ENCODE measurements at regions not wholly inside any gene's neighbourhood (a gene's known extent, or its start where the extent isn't known, plus 50 kb on each side); places are given as distances from the start of the nearest gene placed in this dataset.
"Not testable (repeated sequence)": the region's sequence is repeated elsewhere in the genome, so short reads cannot be mapped to it uniquely, and the experiment has no call there.

DNA sequence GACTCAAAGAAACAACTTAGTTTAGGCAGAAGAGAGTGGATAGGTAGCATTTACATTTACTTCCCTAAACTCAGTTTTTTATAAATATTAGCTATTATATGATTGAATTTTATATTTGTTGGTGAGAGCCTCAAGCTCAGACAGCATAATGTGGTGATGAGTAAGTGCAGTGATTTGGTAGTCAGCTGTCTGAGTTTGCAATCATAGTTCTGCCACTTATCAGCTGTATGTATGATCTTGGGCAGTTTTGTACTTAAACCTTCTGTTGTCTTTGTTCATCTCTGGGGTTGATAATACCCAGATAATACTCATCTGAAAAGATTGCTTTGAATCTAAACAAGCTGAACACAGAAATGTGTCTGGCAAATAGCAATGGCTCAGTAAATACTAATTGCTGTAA is 108.8 kb downstream of the ANXA1 start:
- Histone ChIP-seq H3K9me3 (ENCODE audit: control insufficient read depth, insufficient read depth, low read length) (no peaks in the 10 kb centered on the region; the same call in 1 of the 2 replicates), H3K4me3 (ENCODE audit: low read depth, low read length) (no peak overlapping the region), H3K36me3 (ENCODE audit: control insufficient read depth, insufficient read depth, low read length) (no peaks in the 10 kb centered on the region), H3K4me1 (ENCODE audit: control insufficient read depth, insufficient read depth, low read length) (no peaks in the 10 kb centered on the region), H3K9ac (ENCODE audit: low read depth, low read length) (no peak overlapping the region), H3K27ac (ENCODE audit: low read depth, low read length) (no peak overlapping the region), H3K27me3 (ENCODE audit: control insufficient read depth, insufficient read depth, low read length) (no peaks in the 10 kb centered on the region)

GRCh38 chr9:73264631-73265030 is 113.0 kb downstream of the ANXA1 start:
- Histone ChIP-seq H3K9me3 (ENCODE audit: control insufficient read depth, insufficient read depth, low read length) (peaks cover 6% of the 10 kb centered on the region; the same call in 1 of the 2 replicates), H3K4me3 (ENCODE audit: low read depth, low read length) (no peak overlapping the region), H3K4me1 (ENCODE audit: control insufficient read depth, insufficient read depth, low read length) (peaks cover 7% of the 10 kb centered on the region), H3K36me3 (ENCODE audit: control insufficient read depth, insufficient read depth, low read length) (no peaks in the 10 kb centered on the region), H3K27me3 (ENCODE audit: control insufficient read depth, insufficient read depth, low read length) (no peaks in the 10 kb centered on the region), H3K9ac (ENCODE audit: low read depth, low read length) (no peak overlapping the region), H3K27ac (ENCODE audit: low read depth, low read length) (no peak overlapping the region)

DNA sequence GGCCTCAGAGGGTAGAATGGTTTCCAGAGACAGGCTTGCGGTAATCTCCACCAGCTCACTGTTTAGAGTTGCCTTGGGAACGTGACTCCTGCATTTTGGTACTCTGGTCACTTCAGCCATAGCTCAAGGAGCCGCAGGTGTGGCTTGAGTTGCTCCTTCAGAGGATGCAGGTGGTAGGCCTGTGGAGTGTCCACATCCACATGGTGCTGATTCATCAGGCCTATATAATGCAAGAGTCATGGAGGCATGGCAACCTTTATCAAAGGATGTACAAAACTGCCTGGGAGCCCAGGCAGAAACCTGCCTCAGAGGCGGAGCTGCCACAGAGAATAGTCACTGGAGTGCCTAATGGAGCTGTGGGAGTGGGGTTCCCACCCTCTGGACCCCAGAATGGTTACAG is 114.2 kb downstream of the ANXA1 start:
- Histone ChIP-seq H3K4me1 (ENCODE audit: control insufficient read depth, insufficient read depth, low read length) (peaks cover 9% of the 10 kb centered on the region), H3K9me3 (ENCODE audit: control insufficient read depth, insufficient read depth, low read length) (peaks cover 6% of the 10 kb centered on the region; the same call in 1 of the 2 replicates), H3K27me3 (ENCODE audit: control insufficient read depth, insufficient read depth, low read length) (no peaks in the 10 kb centered on the region), H3K9ac (ENCODE audit: low read depth, low read length) (no peak overlapping the region), H3K4me3 (ENCODE audit: low read depth, low read length) (no peak overlapping the region), H3K27ac (ENCODE audit: low read depth, low read length) (no peak overlapping the region), H3K36me3 (ENCODE audit: control insufficient read depth, insufficient read depth, low read length) (no peaks in the 10 kb centered on the region)

DNA sequence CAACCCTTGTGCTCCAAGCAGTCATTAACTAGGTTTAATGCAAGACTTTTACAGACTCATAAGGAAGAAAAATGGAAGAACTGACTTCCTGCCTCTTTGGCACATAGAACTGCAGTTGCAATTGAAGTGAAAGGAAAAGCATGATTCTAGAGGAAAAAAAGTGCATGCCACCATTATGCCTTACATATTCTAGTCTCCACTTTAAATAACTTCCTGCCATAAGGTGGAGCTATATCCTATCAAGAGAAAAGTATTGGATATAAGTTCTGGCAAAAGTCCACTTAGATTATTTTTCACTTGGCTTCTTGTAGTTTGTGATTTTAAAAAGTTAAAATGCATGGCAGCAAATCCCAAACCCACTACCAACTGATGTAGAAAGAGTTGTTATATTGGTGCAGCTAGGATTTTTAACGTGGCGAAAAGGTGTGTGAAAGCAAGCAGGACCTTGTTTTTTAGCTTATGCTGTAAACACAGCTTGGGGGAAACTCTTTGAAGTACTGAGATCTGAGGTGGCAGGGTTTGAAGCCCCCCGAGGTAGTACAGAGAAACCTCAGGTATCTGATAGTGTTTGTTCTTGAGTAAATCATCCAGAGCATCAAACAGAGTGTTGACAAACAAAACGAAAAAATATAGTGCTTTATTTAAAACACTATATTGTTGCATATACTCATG is 117.9 kb downstream of the ANXA1 start:
- peaks cover 6% of the 10 kb centered on the region; the same call in 1 of the 2 replicates for H3K9me3 ChIP-seq (ENCODE audit: control insufficient read depth, insufficient read depth, low read length)
- no peak overlapping the region for H3K4me3 ChIP-seq (ENCODE audit: low read depth, low read length)
- no peaks in the 10 kb centered on the region for H3K36me3 ChIP-seq (ENCODE audit: control insufficient read depth, insufficient read depth, low read length)
- no peak overlapping the region for H3K9ac ChIP-seq (ENCODE audit: low read depth, low read length)
- no peak overlapping the region for H3K27ac ChIP-seq (ENCODE audit: low read depth, low read length)
- H3K4me1 ChIP-seq (ENCODE audit: control insufficient read depth, insufficient read depth, low read length), result peaks cover 12% of the 10 kb centered on the region
- H3K27me3 ChIP-seq (ENCODE audit: control insufficient read depth, insufficient read depth, low read length), result no peaks in the 10 kb centered on the region

GRCh38 chr9:73270967-73271721 is 119.5 kb downstream of the ANXA1 start:
- H3K36me3 ChIP-seq (ENCODE audit: control insufficient read depth, insufficient read depth, low read length), result no peaks in the 10 kb centered on the region
- peaks cover 12% of the 10 kb centered on the region for H3K4me1 ChIP-seq (ENCODE audit: control insufficient read depth, insufficient read depth, low read length)
- no peaks in the 10 kb centered on the region for H3K9me3 ChIP-seq (ENCODE audit: control insufficient read depth, insufficient read depth, low read length)
- H3K27ac ChIP-seq (ENCODE audit: low read depth, low read length), result no peak overlapping the region
- H3K9ac ChIP-seq (ENCODE audit: low read depth, low read length), result no peak overlapping the region
- H3K4me3 ChIP-seq (ENCODE audit: low read depth, low read length), result no peak overlapping the region
- no peaks in the 10 kb centered on the region for H3K27me3 ChIP-seq (ENCODE audit: control insufficient read depth, insufficient read depth, low read length)

GRCh38 chr9:73280113-73280512 is 128.4 kb downstream of the ANXA1 start:
- Histone ChIP-seq H3K4me1 (ENCODE audit: control insufficient read depth, insufficient read depth, low read length) (peaks cover 7% of the 10 kb centered on the region; the same call in 1 of the 2 replicates), H3K9me3 (ENCODE audit: control insufficient read depth, insufficient read depth, low read length) (no peaks in the 10 kb centered on the region), H3K9ac (ENCODE audit: low read depth, low read length) (no peak overlapping the region), H3K27me3 (ENCODE audit: control insufficient read depth, insufficient read depth, low read length) (no peaks in the 10 kb centered on the region), H3K36me3 (ENCODE audit: control insufficient read depth, insufficient read depth, low read length) (no peaks in the 10 kb centered on the region), H3K4me3 (ENCODE audit: low read depth, low read length) (no peak overlapping the region), H3K27ac (ENCODE audit: low read depth, low read length) (no peak overlapping the region)

- H3K27me3 ChIP-seq (ENCODE audit: control insufficient read depth, insufficient read depth, low read length), result no peaks in the 10 kb centered on the region
- no peak overlapping the region for H3K9ac ChIP-seq (ENCODE audit: low read depth, low read length)
- H3K4me3 ChIP-seq (ENCODE audit: low read depth, low read length), result no peak overlapping the region
- H3K9me3 ChIP-seq (ENCODE audit: control insufficient read depth, insufficient read depth, low read length), result no peaks in the 10 kb centered on the region
- no peaks in the 10 kb centered on the region for H3K36me3 ChIP-seq (ENCODE audit: control insufficient read depth, insufficient read depth, low read length)
- peaks cover 7% of the 10 kb centered on the region; the same call in 1 of the 2 replicates for H3K4me1 ChIP-seq (ENCODE audit: control insufficient read depth, insufficient read depth, low read length)
- no peak overlapping the region for H3K27ac ChIP-seq (ENCODE audit: low read depth, low read length)
Observed at GRCh38 chr9:73284377-73284776, 132.7 kb downstream of the ANXA1 start.

DNA sequence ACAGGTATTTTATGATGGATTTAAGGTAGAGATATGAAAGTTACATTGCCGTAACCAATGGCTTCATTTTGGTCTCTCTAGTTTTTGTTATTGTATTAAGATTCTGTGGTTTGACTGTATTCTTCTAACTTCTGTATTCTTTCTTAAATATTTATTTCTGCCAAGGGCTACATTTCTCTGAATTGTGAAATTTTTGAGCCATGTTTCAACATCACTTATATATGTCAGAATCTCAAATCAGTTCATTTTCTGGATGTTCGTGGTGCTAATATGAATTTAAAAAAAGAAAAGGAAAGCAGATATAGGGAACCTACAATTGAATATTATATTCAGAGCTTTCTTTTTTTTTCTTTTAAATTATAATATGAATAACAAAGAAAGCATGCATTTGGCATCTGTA is 142.7 kb downstream of the ANXA1 start:
- Histone ChIP-seq H3K4me1 (ENCODE audit: control insufficient read depth, insufficient read depth, low read length) (no peaks in the 10 kb centered on the region), H3K9ac (ENCODE audit: low read depth, low read length) (no peak overlapping the region), H3K9me3 (ENCODE audit: control insufficient read depth, insufficient read depth, low read length) (peaks cover 13% of the 10 kb centered on the region), H3K36me3 (ENCODE audit: control insufficient read depth, insufficient read depth, low read length) (no peaks in the 10 kb centered on the region), H3K4me3 (ENCODE audit: low read depth, low read length) (no peak overlapping the region), H3K27me3 (ENCODE audit: control insufficient read depth, insufficient read depth, low read length) (no peaks in the 10 kb centered on the region), H3K27ac (ENCODE audit: low read depth, low read length) (no peak overlapping the region)

- H3K36me3 ChIP-seq (ENCODE audit: control insufficient read depth, insufficient read depth, low read length), result no peaks in the 10 kb centered on the region
- H3K27ac ChIP-seq (ENCODE audit: low read depth, low read length), result no peak overlapping the region
- no peaks in the 10 kb centered on the region for H3K27me3 ChIP-seq (ENCODE audit: control insufficient read depth, insufficient read depth, low read length)
- no peak overlapping the region for H3K4me3 ChIP-seq (ENCODE audit: low read depth, low read length)
- no peak overlapping the region for H3K9ac ChIP-seq (ENCODE audit: low read depth, low read length)
- no peaks in the 10 kb centered on the region for H3K9me3 ChIP-seq (ENCODE audit: control insufficient read depth, insufficient read depth, low read length)
- no peaks in the 10 kb centered on the region for H3K4me1 ChIP-seq (ENCODE audit: control insufficient read depth, insufficient read depth, low read length)
Observed at GRCh38 chr9:73325983-73326382, 174.3 kb downstream of the ANXA1 start.

DNA sequence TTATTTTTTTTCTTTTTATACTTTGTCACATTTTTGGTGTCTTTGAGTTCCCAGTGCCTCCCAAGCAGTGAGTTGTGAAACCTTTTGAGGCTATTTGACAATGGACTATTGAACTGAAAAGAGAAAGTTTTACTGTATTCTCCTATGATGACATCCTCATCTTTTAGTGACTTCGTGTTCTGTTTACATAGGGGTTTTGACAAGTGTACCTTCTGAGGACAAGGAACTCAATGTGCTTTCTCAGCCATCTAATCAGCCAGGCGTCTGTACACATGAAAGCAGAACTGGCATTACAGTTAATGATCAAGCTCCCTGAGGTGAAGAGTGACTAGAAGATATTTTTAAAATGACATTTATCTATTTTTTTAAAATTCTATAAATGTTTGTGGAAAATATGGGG is 175.5 kb downstream of the ANXA1 start:
- Histone ChIP-seq H3K4me1 (ENCODE audit: control insufficient read depth, insufficient read depth, low read length) (no peaks in the 10 kb centered on the region), H3K9me3 (ENCODE audit: control insufficient read depth, insufficient read depth, low read length) (no peaks in the 10 kb centered on the region), H3K27me3 (ENCODE audit: control insufficient read depth, insufficient read depth, low read length) (no peaks in the 10 kb centered on the region), H3K27ac (ENCODE audit: low read depth, low read length) (no peak overlapping the region), H3K9ac (ENCODE audit: low read depth, low read length) (no peak overlapping the region), H3K36me3 (ENCODE audit: control insufficient read depth, insufficient read depth, low read length) (no peaks in the 10 kb centered on the region), H3K4me3 (ENCODE audit: low read depth, low read length) (no peak overlapping the region)

DNA sequence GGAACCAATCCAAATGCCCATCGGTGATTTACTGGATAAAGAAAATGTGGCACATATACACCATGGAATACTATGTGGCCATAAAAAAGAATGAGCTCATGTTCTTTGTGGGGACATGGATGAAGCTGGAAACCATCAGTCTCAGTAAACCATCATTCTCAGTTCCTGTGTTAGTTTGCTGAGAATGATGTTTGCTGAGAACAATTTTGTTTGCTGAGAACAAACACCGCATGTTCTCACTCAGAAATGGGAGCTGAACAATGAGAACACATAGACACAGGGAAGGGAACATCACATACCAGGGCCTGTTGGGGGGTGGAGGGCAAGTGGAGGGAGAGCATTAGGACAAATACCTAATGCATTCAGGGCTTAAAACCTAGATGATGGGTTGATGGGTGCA is 185.5 kb downstream of the ANXA1 start:
- H3K9me3 ChIP-seq (ENCODE audit: control insufficient read depth, insufficient read depth, low read length); H3K4me3 ChIP-seq (ENCODE audit: low read depth, low read length); H3K36me3 ChIP-seq (ENCODE audit: control insufficient read depth, insufficient read depth, low read length); H3K9ac ChIP-seq (ENCODE audit: low read depth, low read length); H3K27ac ChIP-seq (ENCODE audit: low read depth, low read length); H3K4me1 ChIP-seq (ENCODE audit: control insufficient read depth, insufficient read depth, low read length); H3K27me3 ChIP-seq (ENCODE audit: control insufficient read depth, insufficient read depth, low read length): not testable (repeated sequence)

All from HUES48 (cell line).